Neutrophil (primary cell): ENCODE measurements at regions not wholly inside any gene's neighbourhood (a gene's known extent, or its start where the extent isn't known, plus 50 kb on each side); places are given as distances from the start of the nearest gene placed in this dataset.

Experiments used
- H3K27ac ChIP-seq: fragments of 200-600 bp; sonication (generic); 2 replicates; pipeline ENCODE4 v1.5.1; 2016; ENCODE audit warnings: mild to moderate bottlenecking, moderate library complexity
- H3K27me3 ChIP-seq: fragments of 200-600 bp; sonication (generic); 2 replicates; pipeline ENCODE4 v1.6.0; 2016; ENCODE audit warnings: mild to moderate bottlenecking
- H3K36me3 ChIP-seq: fragments of 200-600 bp; sonication (generic); 2 replicates; pipeline ENCODE4 v1.5.1; 2017
- H3K4me1 ChIP-seq, 2 experiments: fragments of 200-600 bp in 1 of 2; sonication (generic) in 1 of 2; 1 replicate in 1 of 2; 2 replicates in 1 of 2; pipeline versions ENCODE4 v1.5.1 to v1.6.1; 2013 to 2016; ENCODE audit warnings: low read depth in 1 of 2, low read length in 1 of 2, mild to moderate bottlenecking in 1 of 2, moderate library complexity in 1 of 2; ENCODE audit not compliant: control insufficient read depth in 1 of 2, insufficient read depth in 1 of 2
- H3K4me3 ChIP-seq, 2 experiments: fragments of 200-600 bp in 1 of 2; sonication (generic) in 1 of 2; 1 replicate in 1 of 2; 2 replicates in 1 of 2; pipeline ENCODE4 v1.5.1; 2013 to 2016; ENCODE audit warnings: low read depth in 1 of 2, low read length in 1 of 2, mild to moderate bottlenecking in 1 of 2, moderate library complexity in 1 of 2
- H3K9me3 ChIP-seq: fragments of 200-600 bp; sonication (generic); 2 replicates; pipeline ENCODE4 v1.5.1; 2016
- CTCF ChIP-seq: fragments of 200-600 bp; sonication (generic); IDR thresholded peaks from 2 replicates; pipeline ENCODE4 v1.5.1; 2016; ENCODE audit warnings: antibody characterized with exemption

GRCh38 chr3:82942041-82942440 lies 1180.6 kb upstream of the GBE1 start:
- no peak overlapping the region for H3K27ac ChIP-seq
- no peaks in the 10 kb centered on the region for H3K9me3 ChIP-seq

GRCh38 chr3:82940124-82940523 lies 1178.7 kb upstream of the GBE1 start:
- Histone ChIP-seq H3K4me3 (no peak overlapping the region), H3K36me3 (no peaks in the 10 kb centered on the region), H3K27ac (no peak overlapping the region), H3K9me3 (no peaks in the 10 kb centered on the region), H3K4me1 (no peaks in the 10 kb centered on the region), H3K27me3 (no peaks in the 10 kb centered on the region)
- no peak for TF ChIP-seq CTCF

More at GRCh38 chr3:82942041-82942440, 1180.6 kb upstream of the GBE1 start:
- no peak for TF ChIP-seq CTCF
- Histone ChIP-seq H3K4me1 (no peaks in the 10 kb centered on the region), H3K36me3 (no peaks in the 10 kb centered on the region), H3K4me3 (no peak overlapping the region), H3K27me3 (no peaks in the 10 kb centered on the region)

GRCh38 chr3:82939491-82940097 lies 1178.1 kb upstream of the GBE1 start:
- no peaks in the 10 kb centered on the region for H3K4me1 ChIP-seq
- H3K4me3 ChIP-seq, result no peak overlapping the region
- no peaks in the 10 kb centered on the region for H3K9me3 ChIP-seq
- H3K27me3 ChIP-seq, result no peaks in the 10 kb centered on the region
- no peak for TF ChIP-seq CTCF
- H3K27ac ChIP-seq, result no peak overlapping the region
- no peaks in the 10 kb centered on the region for H3K36me3 ChIP-seq

- H3K36me3 ChIP-seq, result no peaks in the 10 kb centered on the region
- no peak overlapping the region for H3K4me3 ChIP-seq
- H3K9me3 ChIP-seq, result no peaks in the 10 kb centered on the region
- no peak for TF ChIP-seq CTCF
- no peaks in the 10 kb centered on the region for H3K27me3 ChIP-seq
- no peaks in the 10 kb centered on the region for H3K4me1 ChIP-seq
- H3K27ac ChIP-seq, result no peak overlapping the region
Observed at GRCh38 chr3:82938821-82939328, 1177.4 kb upstream of the GBE1 start.

GRCh38 chr3:82927309-82928253 lies 1166.1 kb upstream of the GBE1 start:
- Histone ChIP-seq H3K9me3 (no peaks in the 10 kb centered on the region), H3K36me3 (no peaks in the 10 kb centered on the region)
- no peak for TF ChIP-seq CTCF

More at GRCh38 chr3:82927309-82928253, 1166.1 kb upstream of the GBE1 start:
- Histone ChIP-seq H3K4me3 (no peak overlapping the region), H3K27ac (no peak overlapping the region), H3K4me1 (no peaks in the 10 kb centered on the region), H3K27me3 (no peaks in the 10 kb centered on the region)
